ENCODE measurements at regions not wholly inside any gene's neighbourhood (a gene's known extent, or its start where the extent isn't known, plus 50 kb on each side); places are given as distances from the start of the nearest gene placed in this dataset.
A peak's percentile ranks its signal among the peaks of the same experiment; 100 is the strongest.
"Not testable (repeated sequence)": the region's sequence is repeated elsewhere in the genome, so short reads cannot be mapped to it uniquely, and the experiment has no call there.

- Mint-ChIP-seq H3K36me3 (no peaks in the 10 kb centered on the region), H3K27ac (no peak overlapping the region), H3K27me3 (ENCODE audit: low read depth in 3 of 3) (peaks cover 0 to 5% (median 0%) of the 10 kb centered on the region in 3 donors), H3K4me1 (peaks cover 42% of the 10 kb centered on the region), H3K9me3 (peaks cover 0 to 3% (median 0%) of the 10 kb centered on the region in 7 donors), H3K4me3 (no peak overlapping the region)
- Histone ChIP-seq H2AFZ (ENCODE audit: insufficient read depth, low read depth, low read length, poor library complexity, severe bottlenecking) (no peak overlapping the region), H3K36me3 (replicated peaks in 1 of 2; ENCODE audit: control insufficient read depth in 1 of 2, insufficient read depth in 2 of 2, low read length in 2 of 2) (no peaks in the 10 kb centered on the region), H3K9me3 (replicated peaks in 1 of 2; ENCODE audit: control insufficient read depth in 1 of 2, insufficient read depth in 1 of 2, low read length in 2 of 2) (no peaks in the 10 kb centered on the region), H4K20me1 (ENCODE audit: insufficient read depth, low read length) (no peaks in the 10 kb centered on the region), H3K4me3 (replicated peaks in 1 of 3; ENCODE audit: low read depth in 2 of 3, low read length in 3 of 3) (no peak overlapping the region), H3K27me3 (ENCODE audit: control insufficient read depth in 2 of 2, insufficient read depth in 2 of 2, low read length in 2 of 2) (no peaks in the 10 kb centered on the region), H3K79me2 (ENCODE audit: insufficient read depth, low read length) (no peaks in the 10 kb centered on the region), H3K4me2 (replicated peaks; ENCODE audit: extremely low read depth, low read length, poor library complexity, severe bottlenecking) (no peak overlapping the region), H3K4me1 (ENCODE audit: control insufficient read depth in 1 of 2, insufficient read depth in 2 of 2, low read length in 2 of 2) (peaks cover 28 to 34% of the 10 kb centered on the region in 2 donors), H3K27ac (ENCODE audit: low read depth in 1 of 2, low read length in 2 of 2) (no peak overlapping the region), H3K9ac (ENCODE audit: insufficient read depth, low read length, poor library complexity, severe bottlenecking) (no peak overlapping the region)
- intact Hi-C loops (cut with micrococcal nuclease) = no loop called here
- no peak for TF ChIP-seq CTCF (IDR thresholded peaks at IDR 0.05)
- DNase-seq = no peak
These were observed 67.0 kb downstream of the SPRING1 start for GRCh38 chr12:116670859-116671258.

DNA sequence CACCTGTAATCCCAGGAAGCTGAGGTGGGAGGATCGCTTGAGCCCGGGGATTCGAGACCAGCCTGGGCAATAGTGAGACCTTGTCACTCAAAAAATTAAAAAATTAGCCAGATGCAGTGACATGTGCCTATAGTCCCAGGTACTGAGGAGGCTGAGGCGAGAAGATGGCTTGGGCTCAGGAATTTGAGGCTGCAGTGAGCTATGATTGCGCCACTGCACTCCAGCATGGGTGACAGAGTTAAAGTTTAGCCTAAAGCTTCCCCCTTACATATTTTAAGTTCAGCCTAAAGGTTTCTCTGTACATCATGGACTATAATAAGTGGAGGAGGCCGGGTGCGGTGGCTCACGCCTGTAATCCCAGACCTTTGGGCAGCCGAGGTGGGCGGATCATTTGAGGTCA, 70.1 kb downstream of the SPRING1 start:
- no peaks in the 10 kb centered on the region for H4K20me1 ChIP-seq (ENCODE audit: insufficient read depth, low read length)
- Mint-ChIP-seq H3K4me3 (no peak overlapping the region), H3K4me1 (peaks cover 28% of the 10 kb centered on the region), H3K27me3 (ENCODE audit: low read depth in 3 of 3) (peaks cover 0 to 5% (median 0%) of the 10 kb centered on the region in 3 donors), H3K36me3 (no peaks in the 10 kb centered on the region), H3K9me3 (peaks cover 0 to 3% (median 0%) of the 10 kb centered on the region in 7 donors), H3K27ac (peak overlapping the region in 2 of 7 donors; percentile 17 to 20)
- WGBS (ENCODE audit: insufficient coverage) = 84% methylated on average over 4 of the region's 10 CpGs
- H3K79me2 ChIP-seq (ENCODE audit: insufficient read depth, low read length) = no peaks in the 10 kb centered on the region
- no peak overlapping the region for H3K4me3 ChIP-seq (replicated peaks in 1 of 3; ENCODE audit: low read depth in 2 of 3, low read length in 3 of 3)
- TF ChIP-seq CTCF (IDR thresholded peaks at IDR 0.05) = no peak
- no peaks in the 10 kb centered on the region for H3K36me3 ChIP-seq (replicated peaks in 1 of 2; ENCODE audit: control insufficient read depth in 1 of 2, insufficient read depth in 2 of 2, low read length in 2 of 2)
- no peaks in the 10 kb centered on the region for H3K9me3 ChIP-seq (replicated peaks in 1 of 2; ENCODE audit: control insufficient read depth in 1 of 2, insufficient read depth in 1 of 2, low read length in 2 of 2)
- no peak for DNase-seq
- H2AFZ ChIP-seq (ENCODE audit: insufficient read depth, low read depth, low read length, poor library complexity, severe bottlenecking) = no peak overlapping the region
- no peak overlapping the region for H3K27ac ChIP-seq (ENCODE audit: low read depth in 1 of 2, low read length in 2 of 2)
- H3K4me2 ChIP-seq (replicated peaks; ENCODE audit: extremely low read depth, low read length, poor library complexity, severe bottlenecking) = no peak overlapping the region
- no peak overlapping the region for H3K9ac ChIP-seq (ENCODE audit: insufficient read depth, low read length, poor library complexity, severe bottlenecking)
- H3K4me1 ChIP-seq (ENCODE audit: control insufficient read depth in 1 of 2, insufficient read depth in 2 of 2, low read length in 2 of 2) = peaks cover 18 to 22% of the 10 kb centered on the region in 2 donors
- no peaks in the 10 kb centered on the region for H3K27me3 ChIP-seq (ENCODE audit: control insufficient read depth in 2 of 2, insufficient read depth in 2 of 2, low read length in 2 of 2)
- intact Hi-C loops (cut with micrococcal nuclease) = no loop called here

DNA sequence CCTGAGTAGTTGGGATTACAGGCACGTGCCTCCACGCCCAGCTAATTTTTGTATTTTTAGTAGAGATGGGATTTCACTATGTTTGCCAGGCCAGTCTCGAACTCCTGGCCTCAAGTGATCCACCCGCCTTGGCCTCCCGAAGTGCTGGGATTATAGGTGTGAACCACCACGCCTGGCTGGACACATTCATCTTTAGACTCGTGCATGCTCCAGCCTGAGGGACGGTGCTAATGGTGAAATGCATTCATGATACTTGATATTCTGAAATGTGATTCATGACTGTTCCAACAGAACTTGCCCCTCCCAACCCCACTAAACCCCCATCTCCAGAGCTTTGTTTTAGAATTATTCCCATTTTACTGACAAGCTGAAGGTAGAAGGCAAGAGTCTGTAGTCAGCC, 71.0 kb downstream of the SPRING1 start:
- intact Hi-C loops (cut with micrococcal nuclease); H3K4me3 Mint-ChIP-seq; H3K4me2 ChIP-seq (replicated peaks; ENCODE audit: extremely low read depth, low read length, poor library complexity, severe bottlenecking); DNase-seq; H3K9ac ChIP-seq (ENCODE audit: insufficient read depth, low read length, poor library complexity, severe bottlenecking); H4K20me1 ChIP-seq (ENCODE audit: insufficient read depth, low read length); H3K9me3 ChIP-seq (replicated peaks in 1 of 2; ENCODE audit: control insufficient read depth in 1 of 2, insufficient read depth in 1 of 2, low read length in 2 of 2); H3K79me2 ChIP-seq (ENCODE audit: insufficient read depth, low read length); H3K36me3 ChIP-seq (replicated peaks in 1 of 2; ENCODE audit: control insufficient read depth in 1 of 2, insufficient read depth in 2 of 2, low read length in 2 of 2); H2AFZ ChIP-seq (ENCODE audit: insufficient read depth, low read depth, low read length, poor library complexity, severe bottlenecking); H3K36me3 Mint-ChIP-seq; H3K27me3 Mint-ChIP-seq (ENCODE audit: low read depth in 3 of 3); H3K27me3 ChIP-seq (ENCODE audit: control insufficient read depth in 2 of 2, insufficient read depth in 2 of 2, low read length in 2 of 2); H3K27ac ChIP-seq (ENCODE audit: low read depth in 1 of 2, low read length in 2 of 2); H3K4me3 ChIP-seq (replicated peaks in 1 of 3; ENCODE audit: low read depth in 2 of 3, low read length in 3 of 3); H3K27ac Mint-ChIP-seq; H3K9me3 Mint-ChIP-seq: not testable (repeated sequence)
- H3K4me1 ChIP-seq (ENCODE audit: control insufficient read depth in 1 of 2, insufficient read depth in 2 of 2, low read length in 2 of 2) = peaks cover 25% of the 10 kb centered on the region in 2 donors
- 93% methylated on average over 3 of the region's 8 CpGs for WGBS (ENCODE audit: insufficient coverage)
- peaks cover 30% of the 10 kb centered on the region for H3K4me1 Mint-ChIP-seq

Measured in CD14-positive monocyte (primary cell).